GM18498 (cell line): ENCODE measurements at regions not wholly inside any gene's neighbourhood (a gene's known extent, or its start where the extent isn't known, plus 50 kb on each side); places are given as distances from the start of the nearest gene placed in this dataset.

Experiments used
- ATAC-seq: cut with Tn5 transposase; IDR thresholded peaks from one replicate; pipeline ENCODE4 v1.9.1; 2021; ENCODE audit warnings: mild to moderate bottlenecking, moderate library complexity; ENCODE audit not compliant: unreplicated experiment

DNA sequence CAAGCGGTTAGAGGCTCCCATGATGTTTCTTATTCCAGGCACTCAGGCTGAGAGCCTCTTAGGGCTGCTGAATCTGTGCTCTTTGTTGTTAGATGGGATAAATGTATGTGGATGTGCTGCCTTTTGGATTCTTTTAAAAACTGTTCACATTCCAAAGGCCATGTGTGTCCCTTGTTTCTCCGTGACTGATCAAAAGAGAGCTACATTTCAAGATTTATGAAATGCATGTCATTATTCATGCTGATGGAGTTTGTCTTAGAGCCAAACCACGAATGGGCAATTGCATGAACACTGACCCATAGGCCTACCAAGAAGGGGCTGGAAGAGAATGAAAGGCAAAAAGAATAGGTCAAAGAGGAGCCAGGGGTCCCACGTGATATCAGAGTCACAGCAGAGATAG lies 104.9 kb upstream of the TSHZ2 start:
- no peak for ATAC-seq

DNA sequence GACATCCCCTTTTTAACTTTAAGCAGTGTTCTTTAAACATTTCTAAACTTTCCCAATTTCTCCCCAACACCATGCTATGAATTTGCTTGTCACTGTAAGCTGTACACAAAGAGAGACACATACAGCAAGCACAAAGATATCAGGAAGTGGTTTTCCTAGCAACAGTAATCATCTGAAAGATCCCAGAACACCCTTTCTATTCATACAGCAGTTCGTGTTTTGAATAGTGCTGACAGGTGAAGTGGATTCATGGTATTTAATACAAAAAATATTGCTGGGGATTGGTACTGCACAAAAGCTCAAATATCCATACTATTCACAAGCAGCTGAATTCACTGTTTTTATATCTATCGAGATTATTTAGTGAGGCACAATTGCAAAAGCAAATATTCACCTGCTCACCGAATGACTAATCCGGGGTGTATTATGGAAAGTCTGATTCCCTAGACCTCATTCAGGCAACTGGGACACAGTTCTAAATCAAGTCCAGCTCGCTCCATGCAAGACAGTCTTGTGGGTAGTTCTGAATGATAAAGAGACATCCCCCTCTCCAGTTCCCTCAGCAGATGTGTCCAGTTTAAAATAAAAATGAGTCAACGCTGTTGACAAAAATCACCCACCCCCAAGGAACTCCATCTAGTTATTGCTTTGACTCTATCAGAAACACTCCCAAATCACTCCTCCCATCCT lies 107.1 kb upstream of the TSHZ2 start:
- ATAC-seq: no peak

DNA sequence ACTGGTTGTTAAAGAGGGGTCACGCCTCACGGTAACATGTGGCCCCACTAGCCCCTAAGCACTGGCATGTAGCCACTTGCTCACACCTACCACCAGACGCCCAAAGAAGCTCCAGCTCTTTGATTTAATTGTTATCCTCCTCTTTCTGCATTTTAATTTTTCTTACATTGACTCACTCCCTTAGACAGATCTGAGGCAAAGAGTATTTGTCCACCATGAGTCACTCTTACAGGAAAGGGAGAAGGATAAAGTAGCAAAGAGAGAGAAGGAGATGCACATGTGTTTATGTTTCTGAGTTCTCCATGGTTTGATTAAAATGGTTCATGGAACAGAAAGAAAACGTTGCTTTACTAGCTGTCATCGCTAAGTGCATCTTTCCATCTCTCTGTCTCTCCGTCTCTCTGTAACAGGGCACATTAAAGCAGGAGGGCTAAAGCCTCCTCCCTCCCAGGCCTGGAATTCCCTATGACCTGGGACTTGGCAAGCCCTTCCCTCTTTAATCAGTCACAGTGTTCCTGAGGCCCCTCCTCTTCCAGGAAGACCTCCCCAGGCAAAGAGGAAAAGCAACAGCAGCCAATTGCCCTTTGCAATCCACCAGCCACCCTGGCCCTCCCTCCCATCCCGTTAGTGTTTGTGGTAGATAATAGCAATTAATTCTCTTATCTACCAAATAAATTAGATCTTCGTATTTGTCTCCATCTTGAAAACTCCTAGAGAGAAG lies 112.8 kb upstream of the TSHZ2 start:
- no peak for ATAC-seq

DNA sequence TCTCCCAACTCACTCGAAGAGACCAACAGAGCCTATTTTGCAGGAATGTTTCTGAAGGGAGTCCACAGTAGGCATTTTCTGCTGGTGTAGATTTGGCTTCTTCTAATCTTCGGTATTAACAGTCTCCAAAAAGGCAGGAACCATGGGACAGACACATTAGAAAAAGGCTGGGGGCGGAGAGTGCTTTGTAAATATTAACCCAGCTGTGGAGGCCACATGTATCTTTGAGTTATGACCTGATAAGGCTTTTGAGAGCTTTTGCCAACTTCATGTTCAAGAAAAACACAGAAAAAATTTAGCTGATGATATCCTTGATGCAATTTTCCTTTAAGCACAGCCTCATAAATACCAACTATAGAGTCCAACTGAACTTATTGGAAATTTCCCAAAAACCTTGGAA lies 119.4 kb upstream of the TSHZ2 start:
- no peak for ATAC-seq

DNA sequence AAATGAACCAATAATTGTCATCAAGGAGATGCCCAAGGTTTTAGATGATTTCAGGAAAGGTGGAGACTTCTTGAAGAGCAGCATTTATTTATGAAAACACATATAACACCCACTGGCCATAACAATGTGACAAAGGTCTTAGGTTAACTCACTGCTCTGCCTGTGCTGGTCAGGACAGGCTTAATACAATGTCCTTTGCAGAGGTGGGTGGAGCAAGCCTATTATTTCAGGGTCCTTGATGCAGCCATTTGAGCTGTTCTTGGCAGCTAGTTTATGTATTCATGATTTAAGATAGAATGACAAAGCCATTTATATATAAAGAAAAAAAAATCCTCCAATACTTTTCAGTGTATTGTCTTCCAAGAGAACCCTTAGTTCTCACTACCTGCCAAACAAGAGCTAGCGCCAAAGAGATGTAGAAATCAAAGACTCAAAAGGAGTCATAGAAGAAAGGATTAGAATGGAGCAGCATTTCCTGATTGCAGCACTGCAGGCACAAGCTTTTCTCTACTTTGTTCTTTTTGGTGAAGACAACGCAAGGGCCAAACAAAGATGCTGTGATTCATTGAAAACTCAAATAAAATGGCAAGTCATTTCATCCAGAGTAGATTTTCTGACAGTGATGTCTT lies 124.3 kb upstream of the TSHZ2 start:
- no peak for ATAC-seq

DNA sequence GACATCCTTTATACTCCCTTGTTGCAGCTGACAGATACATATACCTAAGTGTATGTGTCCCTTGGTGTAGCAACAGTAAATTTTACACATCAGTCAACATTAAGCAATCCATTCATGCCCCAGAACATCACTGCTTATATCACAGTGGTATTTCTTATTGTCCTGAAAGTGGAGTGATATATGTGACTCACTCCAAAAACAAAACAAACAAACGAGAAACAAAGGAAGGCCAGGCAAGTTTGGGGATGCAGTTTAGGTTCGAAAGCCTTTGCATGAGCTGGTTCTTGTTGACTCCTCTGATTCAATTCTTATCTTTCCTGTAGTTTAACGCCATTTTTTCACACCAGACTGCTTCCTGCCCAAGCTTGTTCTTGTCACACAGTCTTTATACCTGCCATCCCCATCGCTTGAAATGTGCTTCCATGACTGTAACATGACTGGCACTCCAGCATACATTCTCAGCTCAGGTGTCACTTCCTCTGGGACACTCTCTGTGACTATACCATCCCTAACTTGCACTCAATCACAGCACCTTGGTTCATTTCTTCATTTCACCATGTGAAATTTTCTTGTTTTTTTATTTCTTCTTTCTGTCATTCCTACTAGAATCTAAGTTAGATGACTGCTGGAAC lies 125.0 kb upstream of the TSHZ2 start:
- ATAC-seq: no peak

DNA sequence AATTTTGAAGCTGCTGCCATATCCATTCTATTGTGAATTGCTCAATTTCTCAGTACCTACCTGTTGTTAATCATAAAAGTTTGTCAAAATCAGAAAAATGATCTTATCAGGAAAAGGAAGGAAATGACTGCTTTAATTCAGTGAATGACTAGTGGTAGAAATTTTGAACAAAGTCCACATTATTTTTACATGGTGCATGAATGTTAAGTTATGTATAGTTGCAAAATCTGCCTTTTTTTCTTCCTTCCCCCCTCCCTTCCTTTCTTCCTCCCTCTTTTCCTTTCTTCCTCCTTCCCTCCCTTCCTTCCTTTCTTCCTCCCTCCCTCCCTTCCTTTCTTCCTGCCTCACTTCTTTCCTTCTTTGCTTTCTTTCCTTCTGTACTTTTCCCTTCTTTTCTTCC lies 127.1 kb upstream of the TSHZ2 start:
- ATAC-seq: no peak

DNA sequence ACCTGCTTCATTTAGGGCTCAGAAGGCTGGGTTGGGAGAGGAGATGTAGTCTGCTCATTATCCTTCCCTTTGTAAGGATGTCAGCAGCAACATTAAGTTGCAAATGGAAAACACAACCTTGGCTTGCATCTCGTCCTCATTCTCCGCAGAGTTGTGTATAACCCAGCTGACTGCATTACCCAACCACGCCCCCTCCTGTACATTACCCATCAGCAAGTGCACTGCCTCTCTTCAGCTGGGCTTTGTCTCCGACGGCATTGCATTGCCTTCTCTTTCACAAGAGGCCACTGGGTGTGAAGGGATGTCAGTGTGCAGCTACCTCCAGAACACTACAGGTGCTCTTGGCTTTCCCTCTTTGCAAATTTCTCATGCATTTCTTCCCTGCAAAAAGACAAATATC lies 128.7 kb upstream of the TSHZ2 start:
- ATAC-seq: no peak

DNA sequence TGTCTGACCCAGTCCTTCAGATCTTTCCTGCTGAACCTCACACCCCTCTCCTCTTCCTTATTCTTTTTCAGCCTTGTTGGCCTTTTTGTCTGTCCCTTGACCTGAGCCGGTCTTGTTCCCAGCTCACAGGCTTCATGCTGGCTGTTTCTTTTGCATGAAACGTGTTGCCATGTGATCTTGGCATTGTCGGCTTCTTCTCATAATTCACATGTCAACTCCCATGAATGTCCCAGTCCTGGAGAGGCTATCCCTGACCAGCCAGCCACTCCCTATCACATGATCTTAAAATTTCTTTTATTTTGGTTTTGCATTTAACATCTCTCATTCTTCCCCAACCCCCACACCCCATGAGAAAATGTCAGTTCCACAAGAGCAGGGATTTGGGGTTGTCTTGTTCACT lies 131.2 kb upstream of the TSHZ2 start:
- no peak for ATAC-seq

DNA sequence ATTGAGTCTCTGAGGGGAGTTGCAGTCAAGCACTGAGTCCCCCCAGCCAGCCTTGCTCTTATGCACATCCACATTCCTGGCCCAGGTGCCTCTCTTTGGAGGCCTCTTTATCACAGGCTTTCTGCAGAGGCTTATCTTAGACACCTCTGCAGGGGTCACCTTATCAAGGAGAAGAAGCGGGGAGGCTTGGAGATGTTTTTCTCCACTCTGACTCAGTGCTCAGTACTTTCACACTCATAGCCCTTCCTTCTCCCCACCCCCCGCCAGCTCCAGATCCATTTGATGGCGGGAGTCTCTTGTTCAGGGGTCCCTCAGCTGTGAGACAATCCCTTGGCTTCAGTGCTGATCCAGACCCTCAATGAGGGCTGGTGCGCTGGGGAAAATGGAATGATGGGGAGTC lies 132.1 kb upstream of the TSHZ2 start:
- no peak for ATAC-seq

DNA sequence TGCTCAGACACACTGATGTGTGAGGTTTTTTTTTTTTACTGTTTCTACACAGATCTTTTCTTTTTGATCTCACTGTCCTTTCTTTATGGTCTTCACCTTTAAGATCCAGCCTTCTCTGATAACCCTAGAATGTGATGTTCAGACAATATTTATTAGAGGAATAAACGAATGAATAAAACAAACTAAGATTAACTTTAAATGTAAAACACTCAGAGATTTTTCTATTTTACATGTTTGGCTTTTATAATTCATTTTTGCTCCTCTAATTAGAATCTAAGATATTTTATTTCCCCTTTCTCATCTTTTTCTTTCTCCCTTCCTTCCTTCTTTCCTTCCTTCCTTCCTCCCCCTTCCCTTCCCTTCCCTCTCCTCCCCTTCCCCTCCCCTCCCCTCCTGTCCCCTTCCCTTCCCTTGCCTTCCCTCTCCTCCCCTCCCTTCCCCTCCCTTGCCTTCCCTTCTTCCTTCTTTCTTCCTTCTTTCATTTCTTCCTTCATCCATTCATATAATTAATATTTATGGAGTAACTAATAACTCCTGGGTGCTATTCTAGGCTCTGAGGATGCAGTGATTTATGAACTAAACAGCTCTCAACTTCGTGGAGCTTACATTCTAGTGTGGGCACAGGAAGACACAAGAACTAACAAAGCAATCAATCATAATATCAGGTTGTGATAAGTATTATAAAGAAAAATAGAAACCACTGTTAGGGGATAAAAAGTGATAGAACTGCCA lies 133.5 kb upstream of the TSHZ2 start:
- ATAC-seq: no peak

DNA sequence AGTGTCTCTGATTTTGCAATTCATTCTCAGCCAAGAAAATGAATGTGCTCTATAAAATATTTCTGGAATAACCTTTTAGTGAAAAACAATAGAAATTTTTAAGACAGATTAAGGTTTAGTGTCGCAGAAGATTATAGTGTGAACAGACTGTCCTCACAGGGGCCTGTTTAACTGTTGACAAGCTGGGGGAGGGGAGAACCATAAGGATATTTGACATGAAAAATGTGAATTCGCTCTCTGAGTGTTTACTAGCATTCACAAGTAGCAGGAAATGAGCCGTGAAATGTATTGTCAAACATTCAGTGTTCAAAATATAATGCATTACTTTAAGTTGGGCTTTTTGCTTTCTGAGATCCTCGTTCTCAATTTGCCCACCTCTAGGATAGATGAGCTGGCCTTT lies 134.8 kb upstream of the TSHZ2 start:
- ATAC-seq: no peak

DNA sequence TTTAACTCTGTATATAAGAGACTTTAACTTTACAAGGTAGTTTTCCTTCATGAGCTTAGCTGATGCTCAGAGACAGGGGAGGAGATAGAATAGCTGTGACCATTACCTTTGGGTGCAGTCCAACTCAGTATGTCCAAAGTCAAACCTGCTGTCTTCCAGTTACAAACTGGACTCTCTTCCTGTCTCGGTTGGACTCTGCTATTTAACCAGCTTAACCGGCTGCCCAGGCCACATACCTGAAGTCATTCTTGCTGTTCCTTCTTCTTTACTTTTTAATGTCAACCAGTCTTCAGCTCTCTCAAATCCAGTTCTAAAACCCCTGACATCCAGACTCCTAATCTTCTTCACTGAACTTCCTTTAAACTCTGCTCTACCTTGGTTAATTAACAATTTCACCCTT lies 138.3 kb upstream of the TSHZ2 start:
- ATAC-seq: no peak

DNA sequence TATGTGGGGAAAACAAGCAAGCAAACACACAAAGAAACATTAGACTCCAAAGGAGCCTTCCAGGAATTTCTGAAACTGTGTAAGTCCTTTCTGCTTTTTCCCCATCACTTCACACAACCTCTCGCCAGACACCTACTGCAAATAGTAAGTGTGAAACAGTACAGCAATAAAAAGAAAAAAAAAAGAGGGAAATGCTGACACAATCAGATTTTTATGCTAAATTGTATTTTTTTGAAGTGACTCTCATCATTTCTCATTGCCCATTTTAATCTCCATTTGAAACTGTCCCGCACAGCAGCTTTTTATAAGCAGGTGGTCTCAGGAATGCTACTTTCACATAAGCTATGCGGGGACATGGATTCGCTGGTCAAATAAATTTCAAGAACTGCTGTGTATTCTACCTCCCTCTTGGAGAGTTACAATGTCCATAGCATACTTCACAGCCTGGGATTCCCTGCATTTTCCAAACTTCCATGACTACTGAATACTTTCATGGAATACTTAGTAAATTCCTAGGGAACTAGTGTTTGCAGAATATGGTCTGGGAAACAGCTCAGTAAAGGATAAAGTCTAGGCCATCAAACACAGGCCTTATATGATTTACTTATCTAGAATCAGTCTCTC lies 139.9 kb upstream of the TSHZ2 start:
- no peak for ATAC-seq

DNA sequence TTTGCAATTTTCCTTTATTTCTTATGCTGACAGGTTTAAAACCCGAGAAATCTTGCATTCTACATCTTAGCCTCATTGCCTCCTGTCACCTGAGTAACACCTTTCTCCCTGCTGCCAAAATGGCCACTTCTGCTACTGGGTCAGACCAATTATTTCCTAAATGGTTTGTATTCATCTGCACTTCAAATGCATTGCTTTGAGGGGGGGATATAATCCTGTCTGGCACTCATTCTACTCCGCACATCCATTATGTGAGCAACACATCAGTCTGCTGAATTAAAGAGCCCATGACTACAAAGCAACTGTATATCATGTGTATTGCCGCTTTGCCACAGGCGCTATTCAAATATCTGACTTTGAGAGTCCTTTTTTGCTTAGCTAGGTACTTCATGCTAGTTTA lies 141.6 kb upstream of the TSHZ2 start:
- ATAC-seq: no peak

DNA sequence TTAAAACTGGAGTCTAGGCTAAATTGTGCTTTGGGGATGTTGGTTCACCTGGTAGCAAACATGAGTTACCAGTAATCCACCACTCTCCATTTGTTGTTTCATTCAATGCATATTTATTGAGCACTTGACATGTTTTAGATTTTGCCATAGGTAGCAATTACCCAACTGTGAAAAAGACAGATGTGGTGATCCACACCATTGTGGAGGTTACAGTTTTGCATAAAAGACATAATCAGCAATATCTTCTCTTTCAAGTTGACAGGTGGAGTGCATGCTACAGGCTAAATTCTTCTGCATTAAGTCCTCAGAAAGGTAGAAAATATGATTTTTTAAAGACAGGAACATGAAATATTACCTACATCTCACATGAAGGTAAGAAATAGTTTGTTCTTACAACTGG lies 143.0 kb upstream of the TSHZ2 start:
- no peak for ATAC-seq

DNA sequence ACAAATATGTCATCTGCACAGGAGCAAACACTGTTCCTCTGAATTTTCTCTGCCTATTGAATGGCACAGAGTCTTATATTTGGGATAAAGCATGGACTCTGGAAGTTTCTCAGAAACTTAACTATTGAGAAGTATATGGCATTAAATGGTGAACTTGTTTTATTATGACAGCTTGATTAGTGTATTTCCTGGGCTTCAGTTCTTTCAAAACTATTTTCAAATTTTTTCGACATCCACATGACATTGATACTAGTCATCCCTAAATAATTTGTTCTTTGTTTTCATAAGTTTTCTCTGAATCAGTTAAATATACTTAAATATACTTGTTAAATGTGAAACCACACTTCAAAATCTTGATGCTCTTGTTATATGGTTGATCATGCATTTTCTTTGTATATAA lies 144.0 kb upstream of the TSHZ2 start:
- ATAC-seq: no peak

DNA sequence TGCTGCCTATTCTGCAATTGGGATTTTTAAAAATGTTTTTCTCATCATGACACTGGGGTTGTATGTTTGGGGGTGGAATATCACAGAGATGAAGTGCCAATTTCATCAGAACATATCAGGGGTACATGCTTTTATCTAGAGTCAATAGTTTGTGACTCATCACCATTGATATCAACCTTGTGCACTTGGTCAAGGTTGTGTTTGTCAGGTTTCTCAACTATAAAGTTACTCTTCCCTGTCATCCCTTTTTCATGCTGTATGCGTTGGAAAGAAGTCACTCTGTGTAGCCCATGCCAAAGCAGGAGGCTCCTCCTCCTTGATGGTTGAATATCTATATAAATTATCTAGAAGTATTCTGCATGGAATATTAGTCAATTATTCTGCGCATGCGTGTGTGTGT lies 145.4 kb upstream of the TSHZ2 start:
- no peak for ATAC-seq

DNA sequence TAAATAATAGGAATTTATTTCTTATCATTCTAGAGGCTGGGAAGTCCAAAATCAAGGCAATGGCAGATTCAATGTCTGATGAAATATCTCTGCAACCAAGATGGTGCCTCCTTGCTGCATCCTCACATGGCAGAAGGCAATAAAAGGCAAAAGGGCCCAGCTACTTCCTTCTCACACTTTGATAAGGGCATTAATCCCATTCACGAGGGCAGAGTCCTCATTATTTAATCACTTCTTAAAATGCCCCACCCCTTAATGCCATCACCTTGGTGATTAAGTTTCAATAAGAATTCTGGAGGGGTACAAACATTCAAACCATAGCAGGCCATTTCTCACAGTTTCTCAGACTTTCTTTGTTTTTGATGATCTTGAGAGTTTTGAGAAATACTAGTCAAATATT lies 145.8 kb upstream of the TSHZ2 start:
- ATAC-seq: no peak

DNA sequence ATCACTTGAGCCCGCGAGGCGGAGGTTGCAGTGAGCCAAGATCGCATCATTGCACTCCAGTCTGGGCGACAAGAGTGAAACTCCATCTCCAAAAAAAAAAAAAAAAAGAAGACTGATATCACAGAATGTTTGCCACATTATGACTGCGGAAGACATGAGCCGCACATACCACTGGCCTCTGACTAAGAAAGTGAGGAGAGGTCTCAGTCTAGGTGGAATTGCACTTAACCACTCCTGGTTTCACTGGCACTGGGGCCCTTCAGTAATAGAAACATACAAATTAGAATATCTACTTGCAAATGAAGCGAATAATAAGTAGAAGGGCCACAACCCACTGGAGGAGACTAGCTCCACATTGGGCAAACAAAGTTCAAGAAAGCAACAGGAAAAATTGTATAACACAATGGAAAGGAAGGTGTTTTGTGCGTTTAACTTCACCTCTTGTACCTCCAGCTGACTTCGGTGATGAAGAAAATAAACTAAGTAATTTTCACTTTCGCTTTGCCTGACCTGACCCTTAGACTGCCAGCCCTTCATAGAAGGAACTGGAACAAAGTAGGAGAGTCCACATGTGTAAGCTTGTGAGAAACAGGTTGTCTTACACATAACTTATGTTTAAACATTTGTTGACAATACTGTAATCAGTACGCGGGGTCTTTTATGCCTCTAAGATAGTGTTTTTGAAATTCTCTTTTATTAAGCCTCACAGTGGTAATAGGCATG lies 147.5 kb upstream of the TSHZ2 start:
- ATAC-seq: no peak
